Liver (tissue), 2 donors: ENCODE measurements at regions not wholly inside any gene's neighbourhood (a gene's known extent, or its start where the extent isn't known, plus 50 kb on each side); places are given as distances from the start of the nearest gene placed in this dataset.

ENCODE experiments used
- TF ChIP-seq, protein P1 (sequence below): fragments of 150-350 bp; IDR thresholded peaks from 2 replicates; pipeline ENCODE4 v1.5.1; 2017; ENCODE audit warnings: improper control_type of control experiment, low read depth, low read length; ENCODE audit not compliant: missing input control
- TF ChIP-seq, protein P2 (sequence below): IDR thresholded peaks from 2 replicates; pipeline ENCODE4 v1.6.1; 2016; ENCODE audit warnings: antibody characterized with exemption
- donor health status: healthy.

DNA sequence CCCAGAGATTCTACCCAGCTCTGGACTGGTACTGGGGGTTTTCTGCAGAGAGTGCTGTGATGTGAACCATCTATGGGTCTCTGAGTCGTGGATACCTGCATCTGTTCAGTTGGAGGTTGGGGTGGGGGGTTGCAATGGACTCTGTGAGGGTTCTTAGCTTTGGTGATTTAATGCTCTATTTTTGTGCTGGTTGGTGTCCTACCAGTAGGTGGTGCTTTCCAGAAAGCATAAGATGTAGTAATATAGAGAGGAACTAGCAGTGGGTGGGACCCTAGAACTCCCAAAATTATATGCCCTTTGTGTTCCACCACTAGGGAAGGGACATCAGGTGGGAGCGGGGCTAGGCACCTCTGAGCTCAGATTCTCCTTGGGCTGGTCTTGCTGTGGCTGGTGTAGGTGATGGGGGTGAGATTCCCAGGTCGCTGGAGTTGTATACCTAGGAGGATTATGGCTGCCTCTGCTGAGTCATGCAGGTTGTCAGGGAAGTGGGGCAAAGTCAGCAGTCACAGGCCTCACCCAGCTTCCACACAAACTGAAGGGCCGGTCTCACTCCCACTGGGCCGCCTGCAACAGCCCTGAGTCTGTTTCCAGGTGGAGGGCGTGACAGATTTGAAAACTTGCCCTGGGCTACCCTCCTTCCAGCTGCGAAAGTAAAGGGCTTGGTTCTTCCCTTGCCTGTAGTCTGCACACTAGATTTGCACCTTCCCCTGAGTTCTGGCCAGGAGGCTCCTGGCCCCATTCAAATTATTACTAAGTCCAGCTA lies 573.0 kb upstream of the SLITRK1 start:
- TF ChIP-seq, protein P1, sequence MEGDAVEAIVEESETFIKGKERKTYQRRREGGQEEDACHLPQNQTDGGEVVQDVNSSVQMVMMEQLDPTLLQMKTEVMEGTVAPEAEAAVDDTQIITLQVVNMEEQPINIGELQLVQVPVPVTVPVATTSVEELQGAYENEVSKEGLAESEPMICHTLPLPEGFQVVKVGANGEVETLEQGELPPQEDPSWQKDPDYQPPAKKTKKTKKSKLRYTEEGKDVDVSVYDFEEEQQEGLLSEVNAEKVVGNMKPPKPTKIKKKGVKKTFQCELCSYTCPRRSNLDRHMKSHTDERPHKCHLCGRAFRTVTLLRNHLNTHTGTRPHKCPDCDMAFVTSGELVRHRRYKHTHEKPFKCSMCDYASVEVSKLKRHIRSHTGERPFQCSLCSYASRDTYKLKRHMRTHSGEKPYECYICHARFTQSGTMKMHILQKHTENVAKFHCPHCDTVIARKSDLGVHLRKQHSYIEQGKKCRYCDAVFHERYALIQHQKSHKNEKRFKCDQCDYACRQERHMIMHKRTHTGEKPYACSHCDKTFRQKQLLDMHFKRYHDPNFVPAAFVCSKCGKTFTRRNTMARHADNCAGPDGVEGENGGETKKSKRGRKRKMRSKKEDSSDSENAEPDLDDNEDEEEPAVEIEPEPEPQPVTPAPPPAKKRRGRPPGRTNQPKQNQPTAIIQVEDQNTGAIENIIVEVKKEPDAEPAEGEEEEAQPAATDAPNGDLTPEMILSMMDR: no peak
- TF ChIP-seq, protein P2, sequence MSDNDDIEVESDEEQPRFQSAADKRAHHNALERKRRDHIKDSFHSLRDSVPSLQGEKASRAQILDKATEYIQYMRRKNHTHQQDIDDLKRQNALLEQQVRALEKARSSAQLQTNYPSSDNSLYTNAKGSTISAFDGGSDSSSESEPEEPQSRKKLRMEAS: no peak
